Activated naive CD8-positive, alpha-beta T cell treated with anti-CD3 and anti-CD28 coated beads, Interleukin-2, amount 10 ng/mL, durations not matched to agents 7 days and 5 days (primary cell): ENCODE measurements at regions not wholly inside any gene's neighbourhood (a gene's known extent, or its start where the extent isn't known, plus 50 kb on each side); places are given as distances from the start of the nearest gene placed in this dataset.
"Not testable (repeated sequence)": the region's sequence is repeated elsewhere in the genome, so short reads cannot be mapped to it uniquely, and the experiment has no call there.

ENCODE experiments used
- ATAC-seq: fragments of 150-1000 bp; cut with Tn5 transposase; one replicate; pipeline ENCODE4 v1.10.0; 2021; ENCODE audit warnings: low read depth, moderate library complexity
- POLR2A ChIA-PET: fragments of 350-600 bp; sonication (Branson Sonifier 250); formaldehyde crosslinking; loops from one replicate; lab custom pipeline; 2021; ENCODE audit warnings: antibody characterized with exemption; lab: Charles Lee
- DNase-seq: peaks from one replicate; pipeline ENCODE4 v3.0.0; 2021
- H3K27ac Mint-ChIP-seq: one replicate; pipeline ENCODE4 v1.8.0; 2022; ENCODE audit warnings: mild to moderate bottlenecking, mixed read lengths
- H3K27me3 Mint-ChIP-seq: one replicate; pipeline ENCODE4 v1.8.0; 2022; ENCODE audit warnings: mild to moderate bottlenecking, moderate library complexity, mixed read lengths
- H3K36me3 Mint-ChIP-seq: one replicate; pipeline ENCODE4 v1.8.0; 2021; ENCODE audit warnings: mild to moderate bottlenecking, mixed read lengths
- H3K4me1 Mint-ChIP-seq: one replicate; pipeline ENCODE4 v1.8.0; 2021; ENCODE audit warnings: mixed read lengths
- H3K4me3 Mint-ChIP-seq: one replicate; pipeline ENCODE4 v1.8.0; 2022; ENCODE audit warnings: mild to moderate bottlenecking, moderate library complexity, mixed read lengths
- H3K9me3 Mint-ChIP-seq: one replicate; pipeline ENCODE4 v1.8.0; 2021; ENCODE audit warnings: mixed read lengths

GRCh38 chr4:79150820-79151416 lies 174.9 kb downstream of the NAA11 start:
- no peak overlapping the region for H3K4me3 Mint-ChIP-seq
- no peaks in the 10 kb centered on the region for H3K4me1 Mint-ChIP-seq
- H3K27ac Mint-ChIP-seq = no peak overlapping the region
- POLR2A ChIA-PET = no interaction called here
- H3K36me3 Mint-ChIP-seq = no peaks in the 10 kb centered on the region
- DNase-seq (no peak), ATAC-seq (no peak)
- H3K9me3 Mint-ChIP-seq = no peaks in the 10 kb centered on the region
- no peaks in the 10 kb centered on the region for H3K27me3 Mint-ChIP-seq

DNA sequence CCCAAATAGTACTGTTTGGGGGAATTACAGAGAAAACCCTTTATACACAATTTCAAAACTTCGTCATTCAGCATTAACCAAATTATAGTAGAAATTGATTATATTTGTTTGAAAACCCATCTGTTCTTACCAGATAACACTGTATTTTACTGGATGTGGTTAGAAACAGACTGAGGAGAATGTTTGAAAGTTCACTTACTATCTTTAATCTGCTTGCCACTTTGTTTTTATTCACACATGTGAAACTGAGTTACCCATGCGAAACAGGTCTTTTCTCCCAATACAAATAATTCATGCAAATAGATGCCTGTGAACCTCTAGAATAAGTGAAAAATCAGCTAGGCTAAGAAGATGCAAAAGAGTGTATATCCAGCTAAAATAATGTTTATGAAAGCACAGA lies 177.5 kb downstream of the NAA11 start:
- Mint-ChIP-seq H3K27ac (no peak overlapping the region), H3K36me3 (no peaks in the 10 kb centered on the region), H3K9me3 (no peaks in the 10 kb centered on the region), H3K27me3 (no peaks in the 10 kb centered on the region), H3K4me1 (no peaks in the 10 kb centered on the region), H3K4me3 (no peak overlapping the region)
- no peak for ATAC-seq
- POLR2A ChIA-PET = no interaction called here
- DNase-seq = no peak

DNA sequence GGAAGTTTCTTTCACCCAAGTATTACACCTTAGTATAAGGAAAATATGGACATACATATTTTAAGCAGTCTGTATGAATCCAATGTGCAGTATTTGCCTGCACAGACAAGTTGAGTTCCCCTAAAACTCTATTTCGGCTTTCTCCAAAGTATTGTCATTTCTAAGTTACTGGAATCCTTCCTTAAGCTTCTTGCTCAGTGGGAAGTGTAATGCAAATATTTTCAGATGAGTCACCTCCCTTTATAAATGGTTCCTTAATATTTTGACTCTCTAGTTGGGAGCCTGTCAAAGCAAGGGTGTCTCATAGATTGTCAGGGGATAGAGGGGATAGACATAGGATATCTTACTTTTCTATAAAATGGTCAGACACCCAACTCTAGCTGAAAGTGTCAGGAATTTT lies 178.6 kb downstream of the NAA11 start:
- Mint-ChIP-seq H3K27ac (no peak overlapping the region), H3K36me3 (no peaks in the 10 kb centered on the region), H3K4me3 (no peak overlapping the region), H3K9me3 (no peaks in the 10 kb centered on the region), H3K4me1 (no peaks in the 10 kb centered on the region), H3K27me3 (no peaks in the 10 kb centered on the region)
- POLR2A ChIA-PET = no interaction called here
- DNase-seq (no peak), ATAC-seq (no peak)

DNA sequence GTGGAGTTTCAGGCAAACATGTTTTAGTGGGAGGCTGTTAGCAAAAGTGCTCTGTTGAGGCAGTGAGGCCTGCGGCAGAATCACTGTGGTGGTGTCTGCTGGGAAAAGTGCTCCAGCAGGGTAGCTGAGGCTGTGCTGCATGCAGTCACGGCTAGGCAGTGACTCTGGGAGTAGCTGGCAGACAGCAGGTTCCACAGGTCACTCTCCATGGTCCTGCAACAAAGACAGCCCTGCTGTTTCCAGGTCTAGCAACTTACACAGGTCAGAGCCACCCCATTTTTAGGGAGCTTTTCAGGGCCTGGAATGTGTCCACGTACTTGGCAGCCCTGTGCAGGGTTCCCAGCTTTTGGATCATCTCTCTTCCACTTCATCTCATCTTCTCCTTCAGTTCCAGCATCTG lies 184.3 kb downstream of the NAA11 start:
- H3K27me3 Mint-ChIP-seq = no peaks in the 10 kb centered on the region
- POLR2A ChIA-PET = no interaction called here
- ATAC-seq (no peak), DNase-seq (no peak)
- no peaks in the 10 kb centered on the region for H3K36me3 Mint-ChIP-seq
- H3K4me3 Mint-ChIP-seq = no peak overlapping the region
- H3K9me3 Mint-ChIP-seq = no peaks in the 10 kb centered on the region
- H3K27ac Mint-ChIP-seq = no peak overlapping the region
- no peaks in the 10 kb centered on the region for H3K4me1 Mint-ChIP-seq

DNA sequence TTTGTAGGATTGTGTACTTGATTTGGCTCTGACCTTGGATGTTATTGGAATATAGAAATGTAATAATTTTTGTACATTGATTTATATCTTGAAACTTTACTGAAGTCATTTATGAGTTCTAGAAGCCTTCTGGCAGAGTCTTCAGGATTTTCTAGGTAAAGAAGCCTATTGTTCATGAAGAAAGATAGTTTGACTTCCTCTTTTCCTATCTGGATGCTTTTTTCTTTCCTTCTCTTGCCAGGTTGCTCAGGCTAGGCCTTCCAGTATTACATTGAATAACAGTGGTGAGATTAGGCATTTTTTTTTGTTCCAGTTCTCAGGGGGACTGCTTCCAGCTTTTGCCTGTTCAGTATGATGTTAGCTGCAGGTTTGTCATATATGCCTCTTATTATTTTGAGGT lies 191.1 kb downstream of the NAA11 start:
- no peak for DNase-seq

DNA sequence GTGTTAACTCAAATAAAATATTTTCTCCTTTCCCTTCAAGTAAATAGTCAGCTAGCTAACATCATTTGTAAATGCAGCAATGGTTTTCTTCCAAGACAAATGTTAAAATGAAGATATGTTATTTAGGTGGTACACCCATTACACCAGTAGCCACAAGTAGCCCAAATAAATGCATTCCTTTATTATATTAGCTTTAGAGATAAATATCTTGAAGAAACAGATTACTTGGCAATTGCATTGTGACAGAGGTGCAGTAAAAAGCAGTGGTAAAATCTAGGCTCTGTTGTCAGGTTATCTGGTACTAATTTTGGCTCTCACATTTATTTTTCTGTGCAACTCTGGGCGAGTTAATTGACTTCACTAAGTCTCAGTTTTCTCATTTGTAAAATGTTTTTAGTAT lies 193.0 kb downstream of the NAA11 start:
- H3K9me3 Mint-ChIP-seq = peaks cover 1% of the 10 kb centered on the region
- no peaks in the 10 kb centered on the region for H3K36me3 Mint-ChIP-seq
- H3K27me3 Mint-ChIP-seq = no peaks in the 10 kb centered on the region
- no peaks in the 10 kb centered on the region for H3K4me1 Mint-ChIP-seq
- DNase-seq = no peak
- ATAC-seq = no peak
- POLR2A ChIA-PET = no interaction called here
- no peak overlapping the region for H3K27ac Mint-ChIP-seq
- H3K4me3 Mint-ChIP-seq = no peak overlapping the region

More for the DNA sequence above, 191.1 kb downstream of the NAA11 start:
- ATAC-seq = no peak
- Mint-ChIP-seq H3K27me3 (no peaks in the 10 kb centered on the region), H3K9me3 (no peaks in the 10 kb centered on the region), H3K4me3 (no peak overlapping the region), H3K27ac (no peak overlapping the region), H3K36me3 (no peaks in the 10 kb centered on the region), H3K4me1 (no peaks in the 10 kb centered on the region)
- POLR2A ChIA-PET = no interaction called here

DNA sequence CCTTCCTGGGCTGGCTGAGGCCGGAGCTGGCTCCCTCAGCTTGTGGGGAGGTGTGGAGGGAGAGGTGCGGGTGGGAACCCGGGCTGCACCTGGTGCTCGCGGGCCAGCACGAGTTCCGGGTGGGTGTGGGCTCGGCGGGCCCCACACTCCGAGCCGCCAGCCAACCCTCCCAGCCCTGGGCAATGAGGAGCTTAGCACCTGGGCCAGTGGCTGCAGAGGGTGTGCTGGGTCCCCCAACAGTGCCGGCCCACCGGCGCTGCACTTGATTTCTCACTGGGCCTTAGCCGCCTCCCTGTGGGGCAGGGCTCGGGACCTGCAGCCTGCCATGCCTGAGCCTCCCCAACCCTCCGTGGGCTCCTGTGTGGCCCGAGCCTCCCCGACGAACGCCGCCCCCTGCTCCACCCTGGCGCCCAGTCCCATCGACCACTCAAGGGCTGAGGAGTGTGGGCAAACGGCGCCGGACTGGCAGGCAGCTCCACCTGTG lies 182.7 kb upstream of the PAQR3 start:
- POLR2A ChIA-PET = no interaction called here
- H3K27ac Mint-ChIP-seq = no peak overlapping the region
- H3K9me3 Mint-ChIP-seq = peaks cover 35% of the 10 kb centered on the region
- DNase-seq = no peak
- H3K36me3 Mint-ChIP-seq = no peaks in the 10 kb centered on the region
- no peak for ATAC-seq
- H3K4me3 Mint-ChIP-seq = no peak overlapping the region
- no peaks in the 10 kb centered on the region for H3K27me3 Mint-ChIP-seq
- no peaks in the 10 kb centered on the region for H3K4me1 Mint-ChIP-seq

GRCh38 chr4:79121223-79121622 lies 182.0 kb upstream of the PAQR3 start:
- ATAC-seq (no peak), DNase-seq (no peak)
- no peak overlapping the region for H3K27ac Mint-ChIP-seq
- no peaks in the 10 kb centered on the region for H3K4me1 Mint-ChIP-seq
- H3K27me3 Mint-ChIP-seq = no peaks in the 10 kb centered on the region
- peaks cover 32% of the 10 kb centered on the region for H3K9me3 Mint-ChIP-seq
- H3K36me3 Mint-ChIP-seq = no peaks in the 10 kb centered on the region
- H3K4me3 Mint-ChIP-seq = no peak overlapping the region
- POLR2A ChIA-PET = no interaction called here

DNA sequence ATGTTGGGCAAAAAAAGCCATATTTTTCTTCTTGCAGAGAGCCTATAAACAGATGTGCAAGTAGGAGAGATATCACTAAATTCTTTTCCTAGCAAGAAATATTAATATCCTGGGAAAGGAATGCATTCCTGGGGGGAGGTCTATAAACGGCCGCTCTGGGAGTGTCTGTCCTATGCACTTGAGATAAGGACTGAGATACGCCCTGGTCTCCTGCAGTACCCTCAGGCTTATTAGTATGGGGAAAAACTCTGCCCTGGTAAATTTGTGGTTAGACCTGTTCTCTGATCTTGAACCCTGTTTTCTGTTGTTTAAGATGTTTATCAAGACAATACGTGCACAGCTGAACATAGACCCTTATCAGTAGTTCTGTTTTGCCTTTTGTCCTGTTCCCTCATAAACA lies 177.8 kb upstream of the PAQR3 start:
- H3K9me3 Mint-ChIP-seq = peaks cover 29% of the 10 kb centered on the region
- H3K4me1 Mint-ChIP-seq, H3K4me3 Mint-ChIP-seq, POLR2A ChIA-PET, DNase-seq, H3K36me3 Mint-ChIP-seq, H3K27me3 Mint-ChIP-seq, ATAC-seq, H3K27ac Mint-ChIP-seq: not testable (repeated sequence)

DNA sequence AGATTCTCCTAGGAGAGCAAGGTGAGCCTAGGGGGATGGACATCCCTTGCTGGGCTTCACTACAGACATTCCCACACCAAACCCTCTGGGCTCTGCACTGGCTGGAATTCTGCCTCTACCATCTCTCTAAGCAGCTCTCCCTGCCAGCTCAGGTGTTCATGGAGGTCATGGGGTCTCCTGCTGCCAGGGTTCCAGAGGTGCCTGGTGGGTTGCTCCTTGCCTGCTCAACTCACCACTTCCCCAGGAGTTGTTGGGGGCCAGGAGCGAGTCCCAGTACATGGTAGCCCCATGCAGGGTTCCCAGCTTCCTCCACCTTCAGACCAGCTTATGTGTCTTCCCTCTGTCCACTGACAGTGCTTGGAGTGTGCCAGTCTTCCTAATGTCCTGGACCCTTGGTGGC lies 167.8 kb upstream of the PAQR3 start:
- no peak overlapping the region for H3K4me3 Mint-ChIP-seq
- no peaks in the 10 kb centered on the region for H3K27me3 Mint-ChIP-seq
- no peak overlapping the region for H3K27ac Mint-ChIP-seq
- no peak for ATAC-seq
- no peaks in the 10 kb centered on the region for H3K9me3 Mint-ChIP-seq
- H3K4me1 Mint-ChIP-seq = no peaks in the 10 kb centered on the region
- POLR2A ChIA-PET = no interaction called here
- no peak for DNase-seq
- no peaks in the 10 kb centered on the region for H3K36me3 Mint-ChIP-seq

DNA sequence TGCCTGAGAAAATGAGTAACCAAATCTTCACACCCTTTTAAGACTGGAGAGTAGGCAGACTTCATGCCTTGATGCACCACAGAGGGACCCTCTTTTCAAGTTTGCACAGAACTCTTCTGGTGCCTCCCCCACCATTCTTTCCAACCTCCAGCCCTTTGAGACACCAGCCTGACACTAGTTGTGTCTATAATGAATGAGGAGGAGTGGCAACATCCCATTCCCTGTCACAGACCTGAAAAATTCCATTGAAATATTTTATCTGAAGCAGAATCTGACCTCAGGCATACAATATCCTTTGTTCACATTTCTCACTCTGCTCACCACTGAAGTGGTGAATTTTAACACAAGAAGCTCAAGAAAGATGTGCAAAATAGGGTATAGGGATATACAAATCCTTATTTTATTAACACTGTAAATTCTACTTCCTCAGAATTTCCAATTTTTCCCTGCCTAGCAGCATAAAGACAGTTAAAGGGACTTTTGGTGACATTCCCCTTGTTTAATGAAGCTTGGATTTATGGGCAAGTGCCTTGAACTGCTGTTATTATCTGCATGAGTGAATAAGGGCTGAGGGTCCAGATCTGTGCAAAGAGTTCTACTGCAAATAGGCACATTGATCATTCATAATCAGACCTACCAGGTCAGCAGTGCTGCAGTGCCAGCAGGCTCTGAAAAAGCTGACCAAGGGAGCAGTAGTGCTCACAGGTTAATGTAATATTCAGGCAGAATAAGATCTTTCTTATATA lies 149.9 kb upstream of the PAQR3 start:
- DNase-seq (no peak), ATAC-seq (no peak)
- no peak overlapping the region for H3K27ac Mint-ChIP-seq
- H3K27me3 Mint-ChIP-seq = peaks cover 3% of the 10 kb centered on the region
- POLR2A ChIA-PET = no interaction called here
- H3K36me3 Mint-ChIP-seq = no peaks in the 10 kb centered on the region
- H3K9me3 Mint-ChIP-seq = no peaks in the 10 kb centered on the region
- no peaks in the 10 kb centered on the region for H3K4me1 Mint-ChIP-seq
- no peak overlapping the region for H3K4me3 Mint-ChIP-seq

DNA sequence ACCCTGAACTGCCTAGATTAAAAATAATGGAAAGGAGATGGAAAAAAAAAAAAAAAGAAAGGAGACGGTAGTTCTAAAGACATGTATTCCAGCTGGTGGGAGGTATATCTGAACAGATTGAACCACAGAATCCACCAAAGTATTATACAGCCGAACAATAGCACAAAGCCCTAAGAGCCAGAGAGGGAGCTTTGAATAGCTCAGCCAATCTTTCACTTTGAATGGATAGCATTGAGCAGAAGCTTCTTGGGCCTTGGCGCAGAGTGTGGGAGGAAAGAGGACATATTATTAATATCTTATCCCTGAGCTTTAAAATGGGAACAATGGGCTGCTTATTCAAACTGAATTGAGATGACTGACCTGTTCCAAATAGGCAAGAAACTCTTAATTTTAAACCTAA lies 147.8 kb upstream of the PAQR3 start:
- POLR2A ChIA-PET = no interaction called here
- DNase-seq (no peak), ATAC-seq (no peak)
- Mint-ChIP-seq H3K27me3 (peaks cover 3% of the 10 kb centered on the region), H3K9me3 (no peaks in the 10 kb centered on the region), H3K4me1 (no peaks in the 10 kb centered on the region), H3K27ac (no peak overlapping the region), H3K4me3 (no peak overlapping the region), H3K36me3 (no peaks in the 10 kb centered on the region)

GRCh38 chr4:79083406-79084010 lies 144.3 kb upstream of the PAQR3 start:
- H3K27me3 Mint-ChIP-seq = peaks cover 1% of the 10 kb centered on the region
- no peak overlapping the region for H3K27ac Mint-ChIP-seq
- H3K9me3 Mint-ChIP-seq = no peaks in the 10 kb centered on the region
- H3K36me3 Mint-ChIP-seq = no peaks in the 10 kb centered on the region
- ATAC-seq = no peak
- no peaks in the 10 kb centered on the region for H3K4me1 Mint-ChIP-seq
- no peak overlapping the region for H3K4me3 Mint-ChIP-seq
- POLR2A ChIA-PET = no interaction called here
- DNase-seq = no peak

GRCh38 chr4:79082997-79083396 lies 143.8 kb upstream of the PAQR3 start:
- H3K36me3 Mint-ChIP-seq = no peaks in the 10 kb centered on the region
- no peaks in the 10 kb centered on the region for H3K4me1 Mint-ChIP-seq
- POLR2A ChIA-PET = no interaction called here
- H3K27me3 Mint-ChIP-seq = no peaks in the 10 kb centered on the region
- H3K9me3 Mint-ChIP-seq = no peaks in the 10 kb centered on the region
- H3K27ac Mint-ChIP-seq = no peak overlapping the region
- DNase-seq (no peak), ATAC-seq (no peak)
- no peak overlapping the region for H3K4me3 Mint-ChIP-seq
